OCI-LY7 (cell line): ENCODE measurements at regions not wholly inside any gene's neighbourhood (a gene's known extent, or its start where the extent isn't known, plus 50 kb on each side); places are given as distances from the start of the nearest gene placed in this dataset.

Source experiments
- CTCF ChIP-seq: fragments of 200-600 bp; sonication (generic); conservative IDR thresholded peaks from 2 replicates; pipeline ENCODE4 v1.5.1; 2014; ENCODE audit warnings: mild to moderate bottlenecking, antibody characterized with exemption, low read length, moderate library complexity, mixed read lengths
- EZH2phosphoT487 ChIP-seq: fragments of 200-600 bp; sonication (generic); IDR thresholded peaks from 2 replicates; pipeline ENCODE4 v1.6.1; 2018; ENCODE audit warnings: low read depth, borderline replicate concordance, mild to moderate bottlenecking, mixed run types, antibody characterized with exemption, low read length, moderate library complexity, mixed read lengths

GRCh38 chr4:133270021-133270570 lies 121.0 kb downstream of the PCDH10 start:
- TF ChIP-seq CTCF: no peak
- no peak for TF ChIP-seq EZH2phosphoT487
